ENCODE measurements at regions not wholly inside any gene's neighbourhood (a gene's known extent, or its start where the extent isn't known, plus 50 kb on each side); places are given as distances from the start of the nearest gene placed in this dataset.

DNA sequence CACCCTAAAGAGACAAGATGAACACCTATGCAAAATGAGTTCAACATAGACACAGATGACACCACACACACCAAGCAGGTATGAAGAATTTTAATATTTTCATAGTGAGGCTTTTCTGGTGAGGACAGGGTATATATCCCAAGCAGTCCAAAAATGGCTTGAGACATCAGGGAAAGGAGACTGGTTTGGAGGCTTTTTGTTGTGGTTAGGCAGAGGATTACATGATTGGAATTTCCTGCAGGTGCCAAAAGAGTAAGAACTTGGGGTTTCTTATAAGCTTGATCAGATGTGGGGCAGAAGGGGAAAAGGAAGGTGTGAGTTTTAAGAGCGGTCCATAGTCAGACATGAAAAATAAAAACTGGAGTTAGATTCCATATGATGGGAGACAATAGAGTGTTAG lies 420.8 kb upstream of the SLITRK1 start:
- TF ChIP-seq, protein P1, sequence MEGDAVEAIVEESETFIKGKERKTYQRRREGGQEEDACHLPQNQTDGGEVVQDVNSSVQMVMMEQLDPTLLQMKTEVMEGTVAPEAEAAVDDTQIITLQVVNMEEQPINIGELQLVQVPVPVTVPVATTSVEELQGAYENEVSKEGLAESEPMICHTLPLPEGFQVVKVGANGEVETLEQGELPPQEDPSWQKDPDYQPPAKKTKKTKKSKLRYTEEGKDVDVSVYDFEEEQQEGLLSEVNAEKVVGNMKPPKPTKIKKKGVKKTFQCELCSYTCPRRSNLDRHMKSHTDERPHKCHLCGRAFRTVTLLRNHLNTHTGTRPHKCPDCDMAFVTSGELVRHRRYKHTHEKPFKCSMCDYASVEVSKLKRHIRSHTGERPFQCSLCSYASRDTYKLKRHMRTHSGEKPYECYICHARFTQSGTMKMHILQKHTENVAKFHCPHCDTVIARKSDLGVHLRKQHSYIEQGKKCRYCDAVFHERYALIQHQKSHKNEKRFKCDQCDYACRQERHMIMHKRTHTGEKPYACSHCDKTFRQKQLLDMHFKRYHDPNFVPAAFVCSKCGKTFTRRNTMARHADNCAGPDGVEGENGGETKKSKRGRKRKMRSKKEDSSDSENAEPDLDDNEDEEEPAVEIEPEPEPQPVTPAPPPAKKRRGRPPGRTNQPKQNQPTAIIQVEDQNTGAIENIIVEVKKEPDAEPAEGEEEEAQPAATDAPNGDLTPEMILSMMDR (IDR thresholded peaks at IDR 0.05) = no peak
- no peak for TF ChIP-seq POLR2A (IDR thresholded peaks at IDR 0.05)

Measured in adrenal gland (tissue), 5 donors.